GM23338 (cell line): ENCODE measurements at regions not wholly inside any gene's neighbourhood (a gene's known extent, or its start where the extent isn't known, plus 50 kb on each side); places are given as distances from the start of the nearest gene placed in this dataset.

Source experiments
- CREB1 ChIP-seq: fragments of 250-450 bp; sonication (Bioruptor Pico); IDR thresholded peaks from 2 replicates; pipeline ENCODE4 v1.5.0; 2020; ENCODE audit warnings: low read depth, mild to moderate bottlenecking, moderate library complexity
- CTCF ChIP-seq, 2 experiments: fragments of 200-600 bp in 1 of 2; sonication (generic) in 1 of 2; conservative IDR thresholded peaks; 2 replicates each; pipeline versions ENCODE4 v1.5.1 to v1.6.1; 2016 to 2017; ENCODE audit warnings: antibody characterized with exemption in 2 of 2, low read depth in 2 of 2, mild to moderate bottlenecking in 2 of 2, moderate library complexity in 1 of 2
- ETS1 ChIP-seq: IDR thresholded peaks from 2 replicates; pipeline ENCODE4 v1.6.1; 2016; ENCODE audit warnings: antibody characterized with exemption
- EZH2 ChIP-seq: fragments of 200-600 bp; sonication (generic); IDR thresholded peaks from one replicate; pipeline ENCODE4 v1.8.0; 2017; ENCODE audit warnings: antibody characterized with exemption, mild to moderate bottlenecking, low read depth; ENCODE audit not compliant: unreplicated experiment
- EZH2phosphoT487 ChIP-seq: fragments of 200-600 bp; sonication (generic); IDR thresholded peaks from one replicate; pipeline ENCODE4 v1.8.1; 2018; ENCODE audit warnings: antibody characterized with exemption; ENCODE audit not compliant: unreplicated experiment
- JUNB ChIP-seq: IDR thresholded peaks from one replicate; pipeline ENCODE4 v1.6.1; 2016; ENCODE audit warnings: antibody characterized with exemption; ENCODE audit not compliant: unreplicated experiment
- NANOG ChIP-seq: IDR thresholded peaks from 2 replicates; pipeline ENCODE4 v1.6.1; 2016; ENCODE audit warnings: antibody characterized with exemption, borderline replicate concordance
- POLR2AphosphoS5 ChIP-seq: IDR thresholded peaks from 2 replicates; pipeline ENCODE4 v1.6.1; 2016; ENCODE audit warnings: antibody characterized with exemption, low read depth
- ZNF331 ChIP-seq: fragments of 250-450 bp; sonication (Bioruptor Pico); IDR thresholded peaks from 2 replicates; pipeline ENCODE4 v1.5.0; 2020; ENCODE audit warnings: low read depth, mild to moderate bottlenecking, moderate library complexity
- TF ChIP-seq, protein P1 (sequence below): IDR thresholded peaks from one replicate; pipeline ENCODE4 v1.6.1; 2018; ENCODE audit warnings: antibody characterized with exemption; ENCODE audit not compliant: unreplicated experiment

DNA sequence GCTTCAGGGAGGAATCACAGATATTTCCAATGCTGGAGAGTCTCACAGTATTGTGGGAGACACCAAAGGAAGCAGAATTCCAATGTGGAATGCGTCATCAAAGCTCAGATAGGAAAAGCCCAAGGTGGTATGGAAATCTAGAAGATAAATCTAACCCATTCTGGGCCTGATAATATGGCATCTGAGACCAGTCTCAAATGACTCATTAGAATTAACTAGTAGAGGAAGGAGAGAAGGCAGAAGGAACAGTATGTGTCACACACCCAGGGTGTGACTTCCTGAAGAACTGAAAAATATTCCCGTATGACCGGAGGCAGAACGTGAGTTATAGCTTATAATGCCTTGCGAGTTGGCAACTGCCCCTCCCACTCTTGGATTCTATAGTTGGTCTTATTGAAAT lies 499.2 kb downstream of the PLPP3 start:
- TF ChIP-seq CTCF (conservative IDR thresholded peaks at IDR 0.05; ENCODE audit: low read depth in 2 of 2) (no peak), EZH2 (no peak), JUNB (no peak), POLR2AphosphoS5 (no peak), NANOG (no peak), CREB1 (CRISPR knock-in tag) (no peak), EZH2phosphoT487 (no peak), ETS1 (no peak), ZNF331 (CRISPR knock-in tag) (no peak)
- TF ChIP-seq, protein P1, sequence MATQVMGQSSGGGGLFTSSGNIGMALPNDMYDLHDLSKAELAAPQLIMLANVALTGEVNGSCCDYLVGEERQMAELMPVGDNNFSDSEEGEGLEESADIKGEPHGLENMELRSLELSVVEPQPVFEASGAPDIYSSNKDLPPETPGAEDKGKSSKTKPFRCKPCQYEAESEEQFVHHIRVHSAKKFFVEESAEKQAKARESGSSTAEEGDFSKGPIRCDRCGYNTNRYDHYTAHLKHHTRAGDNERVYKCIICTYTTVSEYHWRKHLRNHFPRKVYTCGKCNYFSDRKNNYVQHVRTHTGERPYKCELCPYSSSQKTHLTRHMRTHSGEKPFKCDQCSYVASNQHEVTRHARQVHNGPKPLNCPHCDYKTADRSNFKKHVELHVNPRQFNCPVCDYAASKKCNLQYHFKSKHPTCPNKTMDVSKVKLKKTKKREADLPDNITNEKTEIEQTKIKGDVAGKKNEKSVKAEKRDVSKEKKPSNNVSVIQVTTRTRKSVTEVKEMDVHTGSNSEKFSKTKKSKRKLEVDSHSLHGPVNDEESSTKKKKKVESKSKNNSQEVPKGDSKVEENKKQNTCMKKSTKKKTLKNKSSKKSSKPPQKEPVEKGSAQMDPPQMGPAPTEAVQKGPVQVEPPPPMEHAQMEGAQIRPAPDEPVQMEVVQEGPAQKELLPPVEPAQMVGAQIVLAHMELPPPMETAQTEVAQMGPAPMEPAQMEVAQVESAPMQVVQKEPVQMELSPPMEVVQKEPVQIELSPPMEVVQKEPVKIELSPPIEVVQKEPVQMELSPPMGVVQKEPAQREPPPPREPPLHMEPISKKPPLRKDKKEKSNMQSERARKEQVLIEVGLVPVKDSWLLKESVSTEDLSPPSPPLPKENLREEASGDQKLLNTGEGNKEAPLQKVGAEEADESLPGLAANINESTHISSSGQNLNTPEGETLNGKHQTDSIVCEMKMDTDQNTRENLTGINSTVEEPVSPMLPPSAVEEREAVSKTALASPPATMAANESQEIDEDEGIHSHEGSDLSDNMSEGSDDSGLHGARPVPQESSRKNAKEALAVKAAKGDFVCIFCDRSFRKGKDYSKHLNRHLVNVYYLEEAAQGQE = no peak
